Astrocyte of the cerebellum (primary cell): ENCODE measurements at regions not wholly inside any gene's neighbourhood (a gene's known extent, or its start where the extent isn't known, plus 50 kb on each side); places are given as distances from the start of the nearest gene placed in this dataset.

ENCODE experiments used
- DNase-seq: peaks from one replicate; pipeline ENCODE4 v3.0.0-alpha.2; 2011; ENCODE audit warnings: low read depth
- H3K4me3 ChIP-seq: 2 replicates; pipeline ENCODE4 v1.5.1; 2011; ENCODE audit warnings: mild to moderate bottlenecking, low read depth, low read length, moderate library complexity
- in situ Hi-C: cut with HindIII; loops from 2 replicates; pipeline ENCODE4 v1.10.0; 2017; ENCODE audit warnings: low sequenced_read_pairs
- TF ChIP-seq, protein P1 (sequence below): IDR thresholded peaks from 2 replicates; pipeline ENCODE4 v1.5.1; 2012; ENCODE audit warnings: low read length, low read depth, moderate library complexity, mild to moderate bottlenecking; ENCODE audit errors: missing control alignments

DNA sequence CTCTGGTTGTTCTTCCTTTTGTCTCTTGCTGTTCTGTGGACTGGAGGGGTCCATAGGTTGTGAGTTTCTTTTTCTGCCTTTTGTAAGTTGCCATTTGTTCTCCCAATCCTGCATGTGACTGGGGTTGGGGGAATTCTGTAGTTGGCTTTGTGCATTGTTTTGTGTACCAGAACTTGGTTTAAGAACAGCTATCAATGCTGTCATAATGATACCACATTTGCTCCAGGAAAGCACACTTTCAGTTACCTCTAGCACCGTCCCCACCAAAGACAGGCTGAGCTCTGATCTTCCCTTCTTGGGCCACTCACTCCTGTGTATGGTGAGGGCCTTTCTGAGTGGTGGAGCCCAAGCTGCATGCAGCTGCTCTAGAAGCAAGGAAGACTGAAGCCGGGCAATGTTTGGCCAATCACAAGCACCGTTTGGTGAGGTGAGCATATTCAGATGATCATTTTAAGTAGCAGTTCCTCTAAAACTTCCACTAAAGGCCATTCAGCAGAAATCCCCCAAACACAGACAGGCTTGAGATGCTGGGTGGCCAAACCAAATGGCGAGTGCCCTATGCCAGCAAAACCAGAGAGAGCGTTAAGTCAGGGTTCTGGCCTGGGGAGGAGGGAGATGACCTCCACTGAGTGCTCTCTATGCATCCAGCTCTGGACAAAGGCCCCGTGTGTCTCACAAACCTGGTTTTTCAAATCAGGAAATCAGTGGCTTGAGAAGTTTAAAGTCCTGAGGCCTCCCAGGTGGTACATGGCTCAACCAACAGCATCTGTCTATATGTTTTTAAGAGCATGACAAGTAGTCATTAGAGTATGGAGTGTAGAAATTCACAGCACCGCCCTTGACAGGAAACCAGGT lies 120.7 kb upstream of the SPATA13 start:
- TF ChIP-seq, protein P1, sequence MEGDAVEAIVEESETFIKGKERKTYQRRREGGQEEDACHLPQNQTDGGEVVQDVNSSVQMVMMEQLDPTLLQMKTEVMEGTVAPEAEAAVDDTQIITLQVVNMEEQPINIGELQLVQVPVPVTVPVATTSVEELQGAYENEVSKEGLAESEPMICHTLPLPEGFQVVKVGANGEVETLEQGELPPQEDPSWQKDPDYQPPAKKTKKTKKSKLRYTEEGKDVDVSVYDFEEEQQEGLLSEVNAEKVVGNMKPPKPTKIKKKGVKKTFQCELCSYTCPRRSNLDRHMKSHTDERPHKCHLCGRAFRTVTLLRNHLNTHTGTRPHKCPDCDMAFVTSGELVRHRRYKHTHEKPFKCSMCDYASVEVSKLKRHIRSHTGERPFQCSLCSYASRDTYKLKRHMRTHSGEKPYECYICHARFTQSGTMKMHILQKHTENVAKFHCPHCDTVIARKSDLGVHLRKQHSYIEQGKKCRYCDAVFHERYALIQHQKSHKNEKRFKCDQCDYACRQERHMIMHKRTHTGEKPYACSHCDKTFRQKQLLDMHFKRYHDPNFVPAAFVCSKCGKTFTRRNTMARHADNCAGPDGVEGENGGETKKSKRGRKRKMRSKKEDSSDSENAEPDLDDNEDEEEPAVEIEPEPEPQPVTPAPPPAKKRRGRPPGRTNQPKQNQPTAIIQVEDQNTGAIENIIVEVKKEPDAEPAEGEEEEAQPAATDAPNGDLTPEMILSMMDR = no peak
- in situ Hi-C loops = loop anchor here (25.0 kb wide), 1 partner anchor 172 kb away; no protein-coding TSS in a partner anchor
- DNase-seq = no peak
- H3K4me3 ChIP-seq = no peak overlapping the region

DNA sequence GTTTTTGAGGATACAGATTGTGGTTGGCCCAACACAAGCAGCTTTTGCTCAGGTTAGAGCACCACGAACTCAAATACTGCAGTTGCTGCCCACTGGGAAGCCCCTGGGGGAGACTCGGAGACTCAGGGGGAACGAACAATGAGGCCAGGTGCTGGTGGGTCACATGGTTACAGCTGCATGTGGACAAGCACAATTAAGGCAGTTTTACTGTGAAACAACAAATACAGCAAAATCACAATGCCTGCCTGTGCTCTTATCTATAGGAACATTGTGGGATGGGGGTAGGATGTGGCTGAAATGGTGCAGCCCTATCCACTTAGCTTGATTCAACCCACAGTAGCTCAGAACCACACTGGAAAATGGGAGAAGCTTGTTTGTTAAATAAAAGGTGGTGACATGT lies 119.7 kb upstream of the SPATA13 start:
- in situ Hi-C loops = loop anchor here (25.0 kb wide), 1 partner anchor 171 kb away; no protein-coding TSS in a partner anchor
- TF ChIP-seq, protein P1 = no peak
- no peak for DNase-seq
- no peak overlapping the region for H3K4me3 ChIP-seq

DNA sequence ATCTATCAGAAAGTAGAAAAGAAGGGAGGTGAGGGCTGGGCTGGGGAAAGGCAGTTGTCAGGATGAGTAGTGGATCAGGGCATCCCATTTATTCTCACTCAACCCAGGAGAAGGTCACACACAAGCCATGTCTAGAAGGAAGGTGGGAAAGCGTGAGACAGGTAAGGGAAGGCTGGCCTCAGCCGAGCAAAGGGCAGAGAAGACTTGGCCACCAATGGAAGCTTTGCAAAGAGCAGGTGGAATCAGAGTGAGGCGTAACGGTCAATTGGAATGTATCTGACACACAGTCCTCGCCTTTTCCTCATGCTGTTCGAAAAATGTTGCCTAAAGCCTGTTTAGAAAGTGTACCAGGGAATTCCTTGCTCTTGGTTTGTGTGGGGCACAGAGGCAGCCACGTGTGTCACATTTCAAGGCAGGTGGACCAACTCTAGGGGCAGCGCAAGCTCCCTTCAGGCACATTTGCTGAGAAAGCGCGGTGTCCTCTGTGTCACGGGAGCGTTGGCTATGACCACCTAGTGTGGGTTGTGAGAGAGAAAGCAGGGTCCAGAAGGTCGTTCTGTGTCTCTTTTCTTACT lies 118.8 kb upstream of the SPATA13 start:
- in situ Hi-C loops = loop anchor here (25.0 kb wide), 1 partner anchor 171 kb away; no protein-coding TSS in a partner anchor
- H3K4me3 ChIP-seq = no peak overlapping the region
- no peak for DNase-seq
- TF ChIP-seq, protein P1 = no peak

DNA sequence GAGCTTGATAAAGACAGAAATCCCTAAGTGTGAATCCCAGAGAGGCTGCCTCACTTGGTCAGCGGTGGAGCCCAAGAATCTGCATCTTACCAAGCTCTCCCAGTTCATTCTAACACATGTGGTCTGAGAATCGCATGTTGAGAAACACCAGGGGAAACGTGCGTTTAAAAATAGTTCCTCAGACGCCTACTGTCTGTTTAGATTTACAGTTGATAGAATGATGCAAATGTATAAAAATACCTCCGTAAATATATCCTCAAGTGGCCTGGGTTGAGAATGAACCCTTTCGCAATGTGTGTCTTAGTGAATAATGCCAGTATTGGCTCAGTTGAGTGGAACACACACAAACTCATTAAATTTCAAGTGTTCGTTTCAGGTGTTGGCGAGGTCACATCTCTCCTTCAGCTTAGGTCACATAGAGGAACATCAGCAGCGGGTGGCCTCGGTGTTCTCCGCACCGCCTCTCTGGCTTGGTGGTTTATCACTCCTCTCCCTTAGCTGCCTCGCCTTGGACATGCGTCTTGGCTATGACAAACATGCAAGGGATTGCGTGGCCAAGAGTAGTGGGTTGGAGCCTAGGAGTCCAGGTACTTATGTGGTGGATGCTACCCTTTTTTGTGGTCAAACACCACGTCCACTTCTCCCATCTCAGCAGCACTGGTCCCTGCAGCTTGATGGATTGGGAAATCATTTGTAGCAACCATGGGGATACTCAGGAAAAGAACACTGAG lies 117.6 kb upstream of the SPATA13 start:
- no peak for DNase-seq
- TF ChIP-seq, protein P1 = no peak
- no peak overlapping the region for H3K4me3 ChIP-seq
- in situ Hi-C loops = loop anchor here (25.0 kb wide), 1 partner anchor 169 kb away; no protein-coding TSS in a partner anchor

DNA sequence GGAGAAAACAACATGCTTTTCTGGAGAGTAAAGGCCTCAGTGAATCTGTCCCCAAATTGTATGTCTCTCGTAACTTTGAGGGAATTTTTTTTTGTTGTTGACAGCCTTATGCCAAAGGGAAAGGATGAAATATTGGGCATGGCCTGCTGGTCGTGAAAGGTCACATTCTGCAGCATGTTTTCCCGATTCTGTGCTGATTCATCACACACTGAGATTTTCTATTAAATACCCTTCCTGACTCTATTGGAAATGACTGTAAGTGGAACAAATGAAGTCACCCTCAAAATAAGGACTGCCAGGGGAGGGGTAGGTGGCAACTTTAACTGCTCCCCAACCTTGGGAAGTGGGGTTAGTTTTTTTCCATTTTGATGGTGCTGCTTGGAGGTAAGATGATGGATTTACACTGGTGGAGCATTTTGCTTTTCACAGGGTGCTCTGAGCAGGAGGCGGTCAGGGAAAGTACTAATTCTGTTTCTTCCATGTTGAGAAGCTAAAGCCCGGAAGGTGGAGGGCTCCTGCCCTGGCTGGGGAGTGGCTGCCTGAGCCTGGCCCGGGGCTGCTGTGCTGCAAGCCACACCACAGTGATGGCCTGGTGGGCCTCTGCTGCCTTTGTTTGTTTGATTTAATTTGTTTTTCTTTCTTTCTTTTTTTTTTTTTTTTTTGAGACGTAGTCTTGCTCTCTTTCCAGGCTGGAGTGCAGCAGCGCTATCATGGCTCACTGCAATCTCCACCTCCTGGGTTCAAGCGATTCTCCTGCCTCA lies 116.8 kb upstream of the SPATA13 start:
- DNase-seq = no peak
- in situ Hi-C loops = loop anchor here (25.0 kb wide), 1 partner anchor 169 kb away; no protein-coding TSS in a partner anchor
- TF ChIP-seq, protein P1 = no peak
- H3K4me3 ChIP-seq = no peak overlapping the region
